ENCODE measurements at regions not wholly inside any gene's neighbourhood (a gene's known extent, or its start where the extent isn't known, plus 50 kb on each side); places are given as distances from the start of the nearest gene placed in this dataset.

GRCh38 chr7:81506609-81507008 is 263.2 kb downstream of the HGF start:
- TF ChIP-seq E2F5 (CRISPR knock-in tag; IDR thresholded peaks at IDR 0.05) (no peak), CTCF (IDR thresholded peaks at IDR 0.05) (no peak), RELA (CRISPR knock-in tag; IDR thresholded peaks at IDR 0.05; ENCODE audit: borderline replicate concordance) (no peak), TP53 (CRISPR knock-in tag; IDR thresholded peaks at IDR 0.05) (no peak), ZBTB21 (CRISPR knock-in tag; IDR thresholded peaks at IDR 0.05; ENCODE audit: borderline replicate concordance) (no peak), PREB (CRISPR knock-in tag; IDR thresholded peaks at IDR 0.05; ENCODE audit: borderline replicate concordance) (no peak)
